H1 (cell line): ENCODE measurements at regions not wholly inside any gene's neighbourhood (a gene's known extent, or its start where the extent isn't known, plus 50 kb on each side); places are given as distances from the start of the nearest gene placed in this dataset.

Experiments used
- CTCF ChIA-PET: fragments of 300-600 bp; sonication (Branson Sonifier 250); formaldehyde crosslinking; loops from one replicate; lab custom pipeline; 2021; ENCODE audit not compliant: partially characterized antibody; lab: Charles Lee
- POLR2A ChIA-PET: fragments of 300-600 bp; sonication (Branson Sonifier 250); formaldehyde crosslinking; loops from one replicate; lab custom pipeline; 2021; ENCODE audit warnings: inconsistent platforms; ENCODE audit not compliant: partially characterized antibody; lab: Charles Lee
- DNase-seq, 2 experiments: peaks; one replicate each; pipeline versions ENCODE4 v3.0.0 to v3.0.0-alpha.2; 2010 to 2022; ENCODE audit warnings: low spot score in 2 of 2, low read depth in 1 of 2, mixed read lengths in 1 of 2
- FAIRE-seq: peaks from 2 replicates; lab custom pipeline; 2011; peaks lifted over from hg19 to GRCh38; lab: Jason Lieb, UNC
- H2AFZ ChIP-seq: 2 replicates; pipeline ENCODE4 v1.8.1; 2012; ENCODE audit warnings: low read length, inconsistent platforms
- H2AK5ac ChIP-seq: 2 replicates; pipeline ENCODE4 v1.6.1; 2013; ENCODE audit warnings: low read depth, low read length
- H2BK120ac ChIP-seq: replicated peaks from 2 replicates; pipeline ENCODE3; 2013; ENCODE audit warnings: low read depth, low read length, inconsistent platforms
- H2BK12ac ChIP-seq: 2 replicates; pipeline ENCODE4 v1.6.1; 2013; ENCODE audit warnings: low read depth, low read length
- H2BK15ac ChIP-seq: 2 replicates; pipeline ENCODE4 v1.6.1; 2013; ENCODE audit warnings: low read length
- H2BK20ac ChIP-seq: 2 replicates; pipeline ENCODE4 v1.6.1; 2013; ENCODE audit warnings: low read length
- H2BK5ac ChIP-seq: 2 replicates; pipeline ENCODE4 v1.6.1; 2013; ENCODE audit warnings: low read depth, low read length
- H3K14ac ChIP-seq: 2 replicates; pipeline ENCODE4 v1.6.1; 2013; ENCODE audit warnings: inconsistent platforms; ENCODE audit not compliant: insufficient read length
- H3K18ac ChIP-seq: 2 replicates; pipeline ENCODE4 v1.6.1; 2013; ENCODE audit warnings: low read length; ENCODE audit errors: extremely low read depth
- H3K23ac ChIP-seq: 2 replicates; pipeline ENCODE4 v1.6.1; 2013; ENCODE audit warnings: inconsistent platforms; ENCODE audit not compliant: insufficient read length
- H3K23me2 ChIP-seq: 2 replicates; pipeline ENCODE4 v1.6.1; 2013; ENCODE audit warnings: low read depth, low read length
- H3K27ac ChIP-seq: 2 replicates; pipeline ENCODE4 v1.6.1; 2011; ENCODE audit warnings: low read depth, low read length, inconsistent platforms
- H3K27me3 ChIP-seq, 4 experiments: replicated peaks in 1 of 4; 1 replicate in 1 of 4; 2 replicates in 3 of 4; pipeline versions ENCODE4 v1.6.1 to v1.8.1; 2011 to 2013; ENCODE audit warnings: low read length in 3 of 4, mild to moderate bottlenecking in 3 of 4, inconsistent platforms in 2 of 4, mixed read lengths in 2 of 4, moderate library complexity in 1 of 4; ENCODE audit not compliant: control insufficient read depth in 3 of 4, insufficient read depth in 3 of 4; ENCODE audit errors: extremely low read depth in 1 of 4
- H3K36me3 ChIP-seq, 4 experiments: 2 replicates each; pipeline versions ENCODE4 v1.6.1 to v1.8.1; 2011 to 2013; ENCODE audit warnings: mild to moderate bottlenecking in 4 of 4, low read length in 3 of 4, moderate library complexity in 2 of 4, control low read depth in 1 of 4, inconsistent platforms in 1 of 4; ENCODE audit not compliant: insufficient read depth in 4 of 4, control insufficient read depth in 2 of 4
- H3K4ac ChIP-seq: replicated peaks from 2 replicates; pipeline ENCODE3; 2013; ENCODE audit warnings: low read length, low read depth, mixed read lengths, inconsistent platforms; ENCODE audit not compliant: insufficient read length
- H3K4me1 ChIP-seq, 4 experiments: replicated peaks in 1 of 4; 1 replicate in 1 of 4; 2 replicates in 3 of 4; pipeline versions ENCODE4 v1.6.1 to v1.8.1; 2011 to 2013; ENCODE audit warnings: low read length in 3 of 4, inconsistent platforms in 2 of 4, mixed read lengths in 1 of 4; ENCODE audit not compliant: insufficient read depth in 4 of 4, control insufficient read depth in 3 of 4
- H3K4me2 ChIP-seq, 2 experiments: 2 replicates each; pipeline versions ENCODE4 v1.6.1 to v1.8.1; 2011 to 2013; ENCODE audit warnings: low read depth in 2 of 2, low read length in 2 of 2, control low read depth in 1 of 2, inconsistent platforms in 1 of 2, mild to moderate bottlenecking in 1 of 2; ENCODE audit not compliant: insufficient read depth in 1 of 2
- H3K4me3 ChIP-seq, 4 experiments: fragments of 200-600, 300-600 bp in 1 of 4; sonication (generic), shearing (Covaris generic), sonication (Bioruptor Twin) in 1 of 4; 2 replicates each; pipeline versions ENCODE4 v1.5.1 to v1.8.1; 2011 to 2016; ENCODE audit warnings: low read length in 4 of 4, low read depth in 3 of 4, control low read depth in 2 of 4, inconsistent platforms in 2 of 4, mild to moderate bottlenecking in 2 of 4, mixed read lengths in 1 of 4, moderate library complexity in 1 of 4; ENCODE audit not compliant: insufficient read depth in 2 of 4; ENCODE audit errors: extremely low read depth in 1 of 4
- H3K56ac ChIP-seq: replicated peaks from 2 replicates; pipeline ENCODE3; 2013; ENCODE audit warnings: low read depth, mild to moderate bottlenecking, mixed read lengths, low read length, inconsistent platforms; ENCODE audit not compliant: insufficient read length
- H3K79me1 ChIP-seq: 2 replicates; pipeline ENCODE4 v1.6.1; 2013; ENCODE audit warnings: low read depth, low read length, control low read depth
- H3K79me2 ChIP-seq, 2 experiments: 2 replicates each; pipeline versions ENCODE4 v1.6.1 to v1.8.1; 2012 to 2013; ENCODE audit warnings: low read length in 2 of 2, mild to moderate bottlenecking in 2 of 2, inconsistent platforms in 1 of 2; ENCODE audit not compliant: insufficient read depth in 2 of 2, control insufficient read depth in 1 of 2
- H3K9ac ChIP-seq, 4 experiments: replicated peaks in 1 of 4; 1 replicate in 1 of 4; 2 replicates in 3 of 4; pipeline versions ENCODE4 v1.6.1 to v1.8.1; 2011 to 2013; ENCODE audit warnings: low read depth in 3 of 4, low read length in 3 of 4, control low read depth in 2 of 4, mild to moderate bottlenecking in 2 of 4, moderate library complexity in 2 of 4, inconsistent platforms in 1 of 4; ENCODE audit errors: extremely low read depth in 1 of 4
- H3K9me3 ChIP-seq, 2 experiments: 2 replicates each; pipeline versions ENCODE4 v1.6.1 to v1.8.1; 2012 to 2013; ENCODE audit warnings: mild to moderate bottlenecking in 2 of 2, moderate library complexity in 2 of 2, control low read depth in 1 of 2, inconsistent platforms in 1 of 2, low read depth in 1 of 2, low read length in 1 of 2, mixed read lengths in 1 of 2; ENCODE audit not compliant: insufficient read depth in 2 of 2
- H4K20me1 ChIP-seq, 2 experiments: replicated peaks in 1 of 2; 2 replicates each; pipeline versions ENCODE3 to v1.8.1; 2011 to 2013; ENCODE audit warnings: inconsistent platforms in 2 of 2, low read length in 2 of 2, mild to moderate bottlenecking in 1 of 2; ENCODE audit not compliant: insufficient read depth in 2 of 2, control insufficient read depth in 1 of 2
- H4K5ac ChIP-seq: 2 replicates; pipeline ENCODE4 v1.6.1; 2013; ENCODE audit warnings: low read length, low read depth, mixed read lengths, inconsistent platforms; ENCODE audit not compliant: insufficient read length
- H4K8ac ChIP-seq: 2 replicates; pipeline ENCODE4 v1.8.0; 2013; ENCODE audit warnings: mild to moderate bottlenecking, moderate library complexity, low read length, inconsistent platforms; ENCODE audit not compliant: insufficient read depth; ENCODE audit errors: extremely low read depth
- H4K91ac ChIP-seq: replicated peaks from 2 replicates; pipeline ENCODE3; 2013; ENCODE audit warnings: low read length, mixed read lengths, inconsistent platforms; ENCODE audit not compliant: insufficient read length
- CBX8 ChIP-seq: fragments of 300-800, 300-1000 bp; sonication (generic); IDR thresholded peaks from 2 replicates; pipeline ENCODE4 v1.7.1; 2016; ENCODE audit warnings: low read depth, low read length, borderline replicate concordance
- CEBPB ChIP-seq: IDR thresholded peaks from 2 replicates; pipeline ENCODE4 v1.6.1; 2012; ENCODE audit warnings: low read depth, low read length
- GABPA ChIP-seq: IDR thresholded peaks from 2 replicates; pipeline ENCODE4 v1.6.1; 2011; ENCODE audit warnings: mild to moderate bottlenecking, low read length, moderate library complexity, borderline replicate concordance; ENCODE audit not compliant: insufficient read depth
- HDAC2 ChIP-seq, 2 experiments: fragments of 300-600 bp in 1 of 2; sonication (generic) in 1 of 2; IDR thresholded peaks; 2 replicates each; pipeline ENCODE4 v1.6.1; 2011 to 2012; ENCODE audit warnings: low read depth in 2 of 2, low read length in 2 of 2, mild to moderate bottlenecking in 2 of 2, moderate library complexity in 2 of 2, borderline replicate concordance in 1 of 2, inconsistent platforms in 1 of 2
- JUN ChIP-seq: IDR thresholded peaks from 2 replicates; pipeline ENCODE4 v1.6.1; 2011; ENCODE audit warnings: low read depth, mild to moderate bottlenecking, improper control_type of control experiment, low read length
- JUND ChIP-seq: IDR thresholded peaks from 2 replicates; pipeline ENCODE4 v1.6.1; 2011; ENCODE audit warnings: mild to moderate bottlenecking, improper control_type of control experiment, low read length
- KDM1A ChIP-seq: fragments of 200-600, 300-600 bp; sonication (generic); IDR thresholded peaks from 2 replicates; pipeline ENCODE4 v1.7.1; 2016; ENCODE audit warnings: mild to moderate bottlenecking, low read length, borderline replicate concordance
- SUZ12 ChIP-seq: fragments of 200-600 bp; sonication (generic); IDR thresholded peaks from 2 replicates; pipeline ENCODE4 v1.6.1; 2012; ENCODE audit warnings: mild to moderate bottlenecking, inconsistent platforms, low read length, moderate library complexity, mixed read lengths
- TBP ChIP-seq: IDR thresholded peaks from 2 replicates; pipeline ENCODE4 v1.6.1; 2011; ENCODE audit warnings: low read depth, low read length, improper control_type of control experiment
- WGBS, 2 experiments: shearing (Covaris generic) in 1 of 2; methylation state at CpG; one replicate each; pipeline versions ENCODE4 v1.1.6 to v1.1.7; 2013 to 2015; ENCODE audit warnings: low lambda C conversion rate in 2 of 2, mixed read lengths in 2 of 2, inconsistent platforms in 1 of 2, low coverage in 1 of 2, missing lambda C conversion rate in 1 of 2; ENCODE audit not compliant: insufficient replicate concordance in 2 of 2, insufficient coverage in 1 of 2, insufficient read length in 1 of 2; ENCODE audit errors: extremely low coverage in 1 of 2, missing lambda C conversion rate in 1 of 2; 5-methylcytosine and 5-hydroxymethylcytosine counted together

GRCh38 chr4:96379524-96379923, 539.6 kb downstream of the PDHA2 start:
- Histone ChIP-seq H3K4ac (no peak overlapping the region), H3K27ac (no peak overlapping the region), H3K9me3 (0 out of 4 replicates have a peak, but pooled peaks cover 0 to 6% of the 10 kb centered on the region in 2 experiments), H2BK15ac (no peak overlapping the region), H2AK5ac (no peak overlapping the region), H3K56ac (no peak overlapping the region), H3K23me2 (no peaks in the 10 kb centered on the region), H3K4me3 (no peak overlapping the region), H2AFZ (no peak overlapping the region), H3K18ac (no peak overlapping the region), H3K27me3 (peaks cover 0 to 3% (median 0%) of the 10 kb centered on the region in 4 experiments; a peak in 1 of 7 replicates), H2BK120ac (no peak overlapping the region), H3K4me1 (no peaks in the 10 kb centered on the region), H4K91ac (no peak overlapping the region), H2BK5ac (no peak overlapping the region), H3K79me2 (no peaks in the 10 kb centered on the region), H3K14ac (no peak overlapping the region), H3K23ac (no peak overlapping the region), H3K79me1 (no peaks in the 10 kb centered on the region), H3K36me3 (no peaks in the 10 kb centered on the region), H4K8ac (no peak overlapping the region), H2BK12ac (no peak overlapping the region), H2BK20ac (no peak overlapping the region), H4K5ac (no peak overlapping the region), H4K20me1 (no peaks in the 10 kb centered on the region), H3K4me2 (no peak overlapping the region), H3K9ac (no peak overlapping the region)
- POLR2A ChIA-PET: no interaction called here
- WGBS, 2 experiments: 92% methylated on average over 2 of the region's 2 CpGs; no CpG with 5 or more reads in 1 of the 2 experiments
- DNase-seq (no peak), FAIRE-seq (no peak)
- CTCF ChIA-PET: no interaction called here
- TF ChIP-seq CEBPB (no peak), KDM1A (no peak), JUN (no peak), CBX8 (no peak), GABPA (no peak), TBP (no peak), JUND (no peak), SUZ12 (no peak), HDAC2 (IDR thresholded peaks at IDR 0.05; ENCODE audit: borderline replicate concordance in 1 of 2, low read depth in 2 of 2, low read length in 2 of 2) (no peak)
